HEK293T (cell line): ENCODE measurements at regions not wholly inside any gene's neighbourhood (a gene's known extent, or its start where the extent isn't known, plus 50 kb on each side); places are given as distances from the start of the nearest gene placed in this dataset.
A peak's percentile ranks its signal among the peaks of the same experiment; 100 is the strongest.

Source experiments
- CTCF ChIA-PET: fragments of 350-600 bp; formaldehyde crosslinking; extraction: SDS; loops from one replicate; lab custom pipeline; 2021; ENCODE audit warnings: antibody characterized with exemption, inconsistent platforms; lab: Yijun Ruan, JAX
- POLR2A ChIA-PET: fragments of 350-600 bp; formaldehyde crosslinking; extraction: SDS; loops from one replicate; lab custom pipeline; 2020; ENCODE audit warnings: antibody characterized with exemption, inconsistent platforms; lab: Yijun Ruan, JAX
- DNase-seq: peaks from one replicate; pipeline ENCODE4 v3.0.0; 2012; ENCODE audit warnings: mixed read lengths; ENCODE audit errors: extremely low spot score
- ARNT ChIP-seq: fragments of 450-650 bp; IDR thresholded peaks from 2 replicates; pipeline ENCODE4 v1.6.1; 2017; ENCODE audit warnings: mild to moderate bottlenecking
- BHLHE40 ChIP-seq: fragments of 450-650 bp; IDR thresholded peaks from 2 replicates; pipeline ENCODE4 v1.6.1; 2016; ENCODE audit warnings: mild to moderate bottlenecking, moderate library complexity, borderline replicate concordance
- CTBP1 ChIP-seq: fragments of 450-650 bp; IDR thresholded peaks from 2 replicates; pipeline ENCODE4 v1.6.1; 2016; ENCODE audit warnings: borderline replicate concordance
- ELF4 ChIP-seq: fragments of 450-650 bp; IDR thresholded peaks from 2 replicates; pipeline ENCODE4 v1.6.1; 2017; ENCODE audit warnings: antibody characterized with exemption
- FOXA1 ChIP-seq: fragments of 450-650 bp; IDR thresholded peaks from 2 replicates; pipeline ENCODE4 v1.6.1; 2016; ENCODE audit warnings: mild to moderate bottlenecking
- FOXK2 ChIP-seq: fragments of 450-650 bp; IDR thresholded peaks from 2 replicates; pipeline ENCODE4 v1.6.1; 2016; ENCODE audit warnings: mild to moderate bottlenecking
- FOXM1 ChIP-seq: fragments of 450-650 bp; IDR thresholded peaks from 2 replicates; pipeline ENCODE4 v1.6.1; 2017; ENCODE audit warnings: mild to moderate bottlenecking, borderline replicate concordance
- HDGF ChIP-seq: fragments of 450-650 bp; IDR thresholded peaks from 2 replicates; pipeline ENCODE4 v1.6.1; 2017; ENCODE audit warnings: antibody characterized with exemption, borderline replicate concordance
- L3MBTL2 ChIP-seq: fragments of 450-650 bp; conservative IDR thresholded peaks from 2 replicates; pipeline ENCODE4 v1.6.1; 2016; ENCODE audit warnings: mild to moderate bottlenecking
- LEF1 ChIP-seq: fragments of 450-650 bp; IDR thresholded peaks from 2 replicates; pipeline ENCODE4 v1.6.1; 2017; ENCODE audit warnings: mild to moderate bottlenecking, borderline replicate concordance
- NFRKB ChIP-seq: fragments of 450-650 bp; IDR thresholded peaks from 2 replicates; pipeline ENCODE4 v1.6.1; 2016; ENCODE audit warnings: mild to moderate bottlenecking, moderate library complexity
- PKNOX1 ChIP-seq: fragments of 450-650 bp; IDR thresholded peaks from 2 replicates; pipeline ENCODE4 v1.6.1; 2016
- SP1 ChIP-seq: fragments of 450-650 bp; IDR thresholded peaks from 2 replicates; pipeline ENCODE4 v1.6.1; 2017
- SUZ12 ChIP-seq: fragments of 450-650 bp; IDR thresholded peaks from 2 replicates; pipeline ENCODE4 v1.6.1; 2016; ENCODE audit warnings: mild to moderate bottlenecking
- TARDBP ChIP-seq: fragments of 450-650 bp; IDR thresholded peaks from 2 replicates; pipeline ENCODE4 v1.6.1; 2016
- ZNF384 ChIP-seq: fragments of 450-650 bp; IDR thresholded peaks from 2 replicates; pipeline ENCODE4 v1.6.1; 2016

DNA sequence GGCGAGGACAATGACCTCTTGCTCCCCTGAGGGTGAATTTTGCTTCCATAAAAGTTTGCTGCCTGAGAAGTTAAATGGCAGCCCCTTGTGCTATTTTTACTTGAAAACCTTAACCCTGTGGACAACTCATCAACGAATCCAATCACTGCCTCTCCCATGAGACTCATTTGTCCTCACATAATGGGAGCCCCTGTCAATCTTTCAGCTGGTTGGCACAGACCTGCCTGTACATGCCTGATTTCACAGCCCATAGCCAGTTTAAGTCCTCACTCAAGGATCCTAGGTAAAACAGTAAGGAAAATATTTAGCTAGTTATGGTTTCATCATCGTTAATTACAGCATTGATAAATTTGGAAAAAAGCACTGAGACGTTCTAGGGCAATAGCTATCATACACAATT lies 207.4 kb downstream of the NHLRC3 start:
- no peak for DNase-seq
- ChIA-PET CTCF (no interaction called here), POLR2A (no interaction called here)
- TF ChIP-seq ELF4 (no peak), SP1 (no peak), ARNT (no peak), PKNOX1 (peak; percentile 77), BHLHE40 (no peak), LEF1 (no peak)

DNA sequence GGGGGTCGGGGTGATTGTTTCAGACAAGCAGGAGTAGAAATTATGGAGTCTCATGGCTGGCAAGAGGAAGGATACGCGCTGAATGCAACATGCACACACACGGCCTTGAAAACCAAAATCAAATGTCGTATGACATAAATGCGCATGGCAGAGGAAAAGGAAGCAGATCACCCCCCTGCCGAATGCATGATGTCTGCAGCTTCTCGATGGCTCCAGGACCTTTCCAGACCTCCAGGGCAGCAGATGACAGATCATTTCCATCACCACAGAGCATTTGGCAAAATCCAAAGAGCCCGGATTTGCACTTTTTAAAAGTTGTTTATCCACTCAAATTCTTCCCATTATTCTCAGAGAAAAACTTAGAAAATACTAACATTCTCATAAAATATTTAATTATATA lies 211.7 kb downstream of the NHLRC3 start:
- CTCF ChIA-PET: no interaction called here
- DNase-seq: no peak
- POLR2A ChIA-PET: no interaction called here
- TF ChIP-seq FOXA1: no peak

DNA sequence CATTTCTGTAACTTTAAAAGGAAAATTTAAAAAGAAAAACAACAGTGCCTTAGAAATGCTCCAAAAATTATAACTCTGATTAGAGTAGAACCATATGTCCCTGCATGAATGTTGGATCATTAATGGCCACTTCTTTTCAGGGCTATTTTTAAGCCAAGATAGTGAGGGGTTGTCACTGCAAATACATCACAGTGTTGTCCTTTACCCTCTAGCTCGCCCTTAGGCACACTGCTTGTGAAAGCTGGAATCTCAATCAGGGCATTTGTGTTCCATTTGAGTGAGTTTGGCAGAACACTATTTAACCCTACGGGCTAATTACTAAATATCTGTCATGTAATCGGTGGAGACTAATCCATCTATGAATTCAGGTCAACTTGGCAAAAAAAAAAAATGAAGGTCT lies 212.2 kb downstream of the NHLRC3 start:
- TF ChIP-seq ARNT (no peak), CTBP1 (no peak), L3MBTL2 (no peak)
- DNase-seq: no peak
- CTCF ChIA-PET: no interaction called here
- POLR2A ChIA-PET: no interaction called here

- TF ChIP-seq CTBP1: no peak
- no peak for TF ChIP-seq ZNF384
- no peak for TF ChIP-seq SP1
- no peak for TF ChIP-seq NFRKB
- no peak for DNase-seq
- ChIA-PET CTCF (no interaction called here), POLR2A (no interaction called here)
These were observed 213.1 kb downstream of the NHLRC3 start for GRCh38 chr13:39251340-39251739.

GRCh38 chr13:39253774-39254173 lies 215.5 kb downstream of the NHLRC3 start:
- CTCF ChIA-PET: no interaction called here
- no peak for DNase-seq
- POLR2A ChIA-PET: no interaction called here
- TF ChIP-seq BHLHE40 (no peak), ZNF384 (no peak), HDGF (no peak), ELF4 (no peak), SUZ12 (no peak), PKNOX1 (no peak), NFRKB (no peak), TARDBP (no peak), ARNT (no peak), LEF1 (no peak), CTBP1 (no peak), L3MBTL2 (no peak)

DNA sequence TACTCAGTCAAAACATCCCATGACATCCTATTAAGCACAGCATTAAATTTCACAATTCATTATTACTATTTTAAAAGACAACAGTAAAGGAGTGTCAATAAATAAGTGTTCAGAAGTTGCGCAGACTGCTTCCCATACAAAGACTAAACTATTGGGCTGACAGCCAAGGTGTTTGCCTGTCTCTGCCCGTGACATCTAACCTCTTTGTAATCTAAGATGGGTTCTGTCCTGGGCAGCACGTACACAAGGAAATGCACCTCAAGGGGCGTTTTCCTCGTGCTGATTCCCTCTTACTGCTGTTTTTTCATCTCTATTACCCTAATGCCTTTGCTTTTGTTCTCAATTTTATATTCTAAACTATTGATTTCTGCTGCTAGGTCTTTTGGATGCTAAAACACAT lies 216.3 kb downstream of the NHLRC3 start:
- no peak for TF ChIP-seq L3MBTL2
- TF ChIP-seq SP1: no peak
- TF ChIP-seq CTBP1: no peak
- POLR2A ChIA-PET: no interaction called here
- CTCF ChIA-PET: no interaction called here
- DNase-seq: no peak

DNA sequence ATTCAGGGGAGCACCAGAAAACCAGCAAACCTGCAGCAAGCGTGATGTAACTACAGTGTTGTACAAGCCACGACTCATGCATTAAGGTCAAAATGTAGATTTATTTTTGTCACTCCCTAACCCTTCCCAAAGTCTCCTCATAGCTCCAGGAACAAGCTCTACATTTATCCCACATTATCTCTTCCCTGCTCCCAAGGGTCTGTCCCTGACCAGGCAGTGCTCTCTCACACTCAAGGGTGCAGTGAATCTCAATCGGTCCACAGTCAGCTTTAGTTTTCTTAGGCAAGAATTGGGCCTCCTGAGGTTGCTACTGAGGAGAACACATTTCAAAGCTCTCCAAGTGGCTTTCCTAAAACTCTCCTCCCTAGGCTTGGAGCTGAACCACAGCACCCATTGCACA lies 219.4 kb downstream of the NHLRC3 start:
- CTCF ChIA-PET: interaction anchor here (0.6 kb wide), 1 partner anchor 812 kb away, joined by 3 read pairs; no protein-coding TSS in a partner anchor
- POLR2A ChIA-PET: no interaction called here
- no peak for DNase-seq
- TF ChIP-seq FOXK2: no peak
- TF ChIP-seq PKNOX1: no peak
- TF ChIP-seq LEF1: no peak
- TF ChIP-seq SUZ12: no peak
- no peak for TF ChIP-seq NFRKB
- no peak for TF ChIP-seq L3MBTL2
- no peak for TF ChIP-seq FOXM1
- TF ChIP-seq FOXA1: no peak
- TF ChIP-seq HDGF: no peak

GRCh38 chr13:39259371-39260140 lies 221.3 kb downstream of the NHLRC3 start:
- ChIA-PET POLR2A (no interaction called here), CTCF (interaction anchor here (0.7 to 1.6 kb wide), 2 partner anchors 155 to 353 kb away, joined by 3 to 4 read pairs; no protein-coding TSS in a partner anchor)
- DNase-seq: no peak
- TF ChIP-seq LEF1: no peak
- TF ChIP-seq ZNF384: no peak
- no peak for TF ChIP-seq ELF4
- no peak for TF ChIP-seq FOXM1
- TF ChIP-seq HDGF: no peak
- TF ChIP-seq FOXA1: no peak
- TF ChIP-seq L3MBTL2: no peak
- no peak for TF ChIP-seq PKNOX1
- TF ChIP-seq SP1: no peak
- TF ChIP-seq NFRKB: no peak
- no peak for TF ChIP-seq TARDBP
- no peak for TF ChIP-seq ARNT
- no peak for TF ChIP-seq FOXK2
- no peak for TF ChIP-seq CTBP1
- TF ChIP-seq BHLHE40: no peak
- no peak for TF ChIP-seq SUZ12
